SK-MEL-5 (cell line): ENCODE measurements at regions not wholly inside any gene's neighbourhood (a gene's known extent, or its start where the extent isn't known, plus 50 kb on each side); places are given as distances from the start of the nearest gene placed in this dataset.
"Not testable (repeated sequence)": the region's sequence is repeated elsewhere in the genome, so short reads cannot be mapped to it uniquely, and the experiment has no call there.

Experiments used
- DNase-seq: peaks from one replicate; pipeline ENCODE4 v3.0.0-alpha.2; 2016; ENCODE audit warnings: low read depth, low spot score
- in situ Hi-C: cut with HindIII; loops from 2 replicates; pipeline ENCODE4 v1.10.0; 2016; ENCODE audit warnings: low sequenced_read_pairs, high pct_unique_total_duplicates, low pct_unique_long_range_greater_than_20kb

DNA sequence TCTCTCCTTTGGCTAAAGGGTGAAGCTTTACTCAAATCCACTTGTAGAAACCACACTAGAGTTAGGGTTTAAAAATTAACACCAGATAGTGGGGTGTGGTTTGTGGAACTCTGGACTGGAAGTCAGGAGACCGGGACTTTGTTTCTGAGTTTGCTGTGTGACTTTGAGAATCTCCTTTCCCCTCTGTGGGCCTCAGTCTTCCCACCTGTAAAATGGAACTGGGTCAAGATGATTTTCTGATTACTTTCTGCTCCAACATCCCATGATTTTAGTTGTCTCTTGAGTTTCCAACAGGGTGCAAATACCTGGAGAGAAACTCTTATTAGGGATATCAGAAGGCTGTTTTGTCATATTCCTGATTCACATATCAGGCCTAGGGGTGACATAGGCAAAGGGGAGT is 301.0 kb downstream of the MIAT start:
- no peak for DNase-seq
- in situ Hi-C loops: no loop called here

DNA sequence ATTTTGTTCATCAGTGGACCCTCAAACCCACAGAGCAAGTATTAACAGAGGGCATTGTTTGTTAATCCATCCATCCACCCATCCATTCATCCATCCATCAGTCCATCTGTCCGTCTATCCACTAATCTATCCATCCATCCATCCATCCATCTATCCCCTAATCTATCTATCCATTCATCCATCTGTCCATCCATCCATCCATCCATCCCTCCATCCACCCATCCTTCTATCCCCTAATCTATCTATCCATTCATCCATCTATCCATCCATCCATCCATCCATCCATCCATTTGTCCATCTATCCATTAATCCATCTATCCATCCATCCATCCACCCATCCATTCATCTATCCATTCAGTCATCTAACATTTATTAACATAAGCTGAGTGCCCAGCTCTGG is 307.3 kb downstream of the MIAT start:
- in situ Hi-C loops: no loop called here
- no peak for DNase-seq

DNA sequence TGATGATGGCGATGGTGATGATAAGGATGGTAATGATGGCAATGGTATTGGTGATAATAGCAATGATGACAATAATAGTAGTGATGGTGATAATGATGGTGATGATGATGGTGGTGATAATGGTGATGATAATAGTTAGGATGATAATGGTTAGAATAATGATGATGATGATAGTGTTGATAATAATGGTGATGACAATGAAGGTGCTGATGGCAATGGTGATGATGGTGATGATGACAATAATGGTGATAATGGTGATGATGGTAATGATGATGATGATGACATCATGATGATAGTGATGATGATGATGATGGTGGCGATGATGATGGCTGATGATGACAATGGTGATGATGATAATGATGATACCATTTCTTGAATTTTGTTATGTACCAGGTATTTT is 309.9 kb downstream of the MIAT start:
- DNase-seq: no peak
- in situ Hi-C loops: no loop called here

DNA sequence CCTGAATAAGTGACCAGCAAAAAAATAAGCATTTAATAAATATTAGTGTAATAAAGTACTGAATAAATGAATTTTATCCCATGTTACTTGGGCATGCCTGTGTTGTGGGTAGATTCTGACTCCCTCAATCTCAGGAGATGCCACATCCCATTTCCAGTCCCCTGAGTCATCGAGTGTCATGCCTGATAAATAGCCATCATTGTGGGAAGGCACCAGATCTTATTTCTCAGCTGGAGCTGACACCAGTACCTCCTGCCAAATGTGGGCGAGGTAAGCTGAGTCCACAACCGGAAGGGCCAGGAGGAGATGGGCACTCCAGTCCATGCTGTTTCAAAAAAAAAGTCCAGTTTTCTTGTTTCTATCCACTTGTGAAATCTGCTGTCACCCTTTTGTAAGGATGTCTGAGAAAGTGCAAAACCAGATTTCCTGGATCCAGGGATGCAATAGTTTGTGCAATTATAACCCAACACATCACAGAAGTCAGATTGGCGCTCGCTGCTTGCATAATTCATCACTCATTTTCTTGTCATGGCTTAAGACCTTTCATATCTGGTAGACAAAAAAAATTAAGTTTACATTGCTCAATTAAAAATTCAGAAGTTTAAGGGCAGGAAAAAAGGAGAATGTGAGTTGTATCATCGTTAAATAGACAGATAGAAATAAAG is 311.6 kb downstream of the MIAT start:
- in situ Hi-C loops: no loop called here
- no peak for DNase-seq

DNA sequence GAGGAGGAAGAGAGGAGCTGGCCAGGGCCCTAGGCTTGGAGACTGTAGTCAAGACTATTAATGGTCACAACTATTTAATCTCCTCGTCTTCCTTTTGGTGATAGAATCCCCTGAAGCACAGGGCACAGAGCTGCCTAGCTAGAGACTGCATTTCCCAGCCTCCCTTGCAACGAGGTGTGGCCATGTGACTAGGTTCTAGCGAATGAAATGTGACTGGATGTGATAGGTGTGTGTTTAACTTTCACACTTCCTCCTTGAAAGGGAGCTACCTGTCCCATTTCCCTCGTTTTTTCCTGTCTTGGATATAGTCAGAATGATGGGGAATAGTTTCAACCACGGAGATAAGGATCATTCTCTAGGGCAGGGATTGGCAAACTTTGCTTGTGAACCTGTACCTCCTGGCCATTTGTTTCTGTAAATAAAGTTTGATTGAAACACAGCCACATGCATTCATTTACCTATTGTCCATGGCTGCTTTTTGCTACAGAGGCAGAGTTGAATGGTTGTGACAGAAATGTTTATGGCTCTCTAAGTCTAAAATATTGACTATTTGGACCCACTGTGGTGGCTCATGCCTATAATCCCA is 313.5 kb downstream of the MIAT start:
- peak; percentile 15 for DNase-seq
- in situ Hi-C loops: no loop called here

DNA sequence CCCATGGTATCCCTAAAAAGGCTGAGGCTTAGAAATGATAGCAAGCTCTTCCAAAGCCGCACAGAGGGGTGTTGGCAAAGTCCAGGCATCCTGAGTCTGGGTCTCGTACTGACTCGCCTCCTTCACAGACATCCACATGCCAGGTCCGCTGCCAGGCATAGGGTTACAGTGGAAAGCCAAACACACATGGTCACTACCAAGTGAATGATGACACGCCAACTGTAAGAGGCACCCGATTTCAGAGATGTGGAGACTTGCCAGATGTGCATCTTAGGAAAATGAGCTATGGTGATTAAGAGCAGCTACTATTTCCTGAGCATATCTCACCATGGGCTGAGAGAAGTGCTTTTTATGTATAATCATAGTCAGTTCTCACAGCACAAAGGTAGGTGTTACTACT is 314.9 kb downstream of the MIAT start:
- no peak for DNase-seq
- in situ Hi-C loops: no loop called here

DNA sequence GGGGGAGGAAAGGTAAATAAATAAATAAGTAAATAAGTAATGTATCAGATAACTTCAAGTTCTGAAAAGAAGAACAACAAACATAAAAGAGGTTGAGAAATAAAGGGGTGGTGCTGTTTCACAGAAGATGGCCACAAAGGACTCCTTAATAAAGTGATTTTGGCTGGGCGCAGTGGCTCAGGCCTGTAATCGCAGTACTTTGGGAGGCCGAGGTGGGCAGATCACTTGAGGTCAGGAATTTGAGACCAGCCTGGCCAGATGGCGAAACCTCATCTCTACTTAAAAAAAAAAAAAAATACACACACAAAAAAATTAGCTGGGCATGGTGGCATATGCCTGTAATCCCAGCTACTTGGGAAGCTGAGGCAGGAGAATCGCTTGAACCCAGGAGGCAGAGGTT is 315.5 kb downstream of the MIAT start:
- DNase-seq, in situ Hi-C loops: not testable (repeated sequence)

DNA sequence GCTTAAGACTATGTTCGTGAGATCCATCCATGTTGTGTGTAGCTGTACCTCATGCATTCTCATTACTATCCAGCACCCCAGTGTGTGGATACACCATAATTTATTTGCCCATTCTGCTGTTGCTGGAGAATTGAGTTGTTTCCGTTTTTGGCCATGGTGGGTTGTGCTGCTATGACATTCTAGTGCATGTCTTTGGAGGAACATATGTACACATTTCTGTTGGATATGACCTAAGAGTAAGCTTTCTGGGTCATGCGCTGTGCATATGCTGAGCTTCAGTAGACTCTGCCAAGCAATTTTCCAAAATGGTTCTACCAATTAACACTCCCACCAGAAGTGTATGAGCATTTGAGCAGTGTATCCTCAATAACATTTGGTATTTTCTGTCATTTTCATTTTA is 316.6 kb downstream of the MIAT start:
- no peak for DNase-seq
- in situ Hi-C loops: no loop called here

DNA sequence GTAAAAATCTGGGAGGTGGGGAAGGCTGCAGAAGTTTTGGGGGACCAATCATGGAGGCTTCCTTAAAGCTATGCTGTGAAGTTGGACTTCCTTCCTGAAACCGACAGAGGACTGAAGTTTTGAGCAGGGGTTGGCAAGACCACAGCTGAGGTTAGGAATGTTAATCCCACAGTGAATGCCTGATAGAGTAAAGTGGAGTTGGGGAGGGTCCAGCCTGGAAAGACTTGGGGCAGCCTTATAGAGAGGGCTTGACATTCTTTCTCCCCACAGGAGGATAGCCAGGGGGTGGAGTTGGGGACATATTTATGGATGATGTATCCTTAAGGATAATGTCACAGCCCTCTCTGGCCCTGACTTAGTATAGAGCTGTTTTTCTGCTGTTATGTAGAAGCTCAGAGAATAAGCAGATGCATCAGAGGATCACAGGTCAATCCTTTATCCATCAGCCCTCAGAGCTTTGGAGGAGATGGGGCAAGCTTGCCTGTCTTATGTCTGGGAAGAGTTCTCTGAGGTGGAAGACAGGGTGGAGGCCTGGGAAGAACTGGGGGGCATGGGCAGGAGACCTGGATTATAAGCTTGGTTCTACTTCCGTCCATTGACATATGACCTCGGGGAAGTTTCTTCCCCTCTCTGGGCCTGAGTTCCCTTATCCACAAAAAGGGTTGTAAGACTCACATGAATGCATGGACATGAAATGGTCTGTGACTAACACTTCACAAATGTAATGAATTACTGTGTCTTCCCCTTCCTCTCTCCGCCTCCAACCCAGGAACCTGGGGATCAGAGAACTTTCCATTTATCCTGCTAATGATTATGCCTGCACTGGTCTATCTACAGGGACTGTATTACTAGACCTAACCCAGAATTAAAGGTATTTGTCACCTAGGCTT is 317.8 kb downstream of the MIAT start:
- DNase-seq: no peak
- in situ Hi-C loops: no loop called here

DNA sequence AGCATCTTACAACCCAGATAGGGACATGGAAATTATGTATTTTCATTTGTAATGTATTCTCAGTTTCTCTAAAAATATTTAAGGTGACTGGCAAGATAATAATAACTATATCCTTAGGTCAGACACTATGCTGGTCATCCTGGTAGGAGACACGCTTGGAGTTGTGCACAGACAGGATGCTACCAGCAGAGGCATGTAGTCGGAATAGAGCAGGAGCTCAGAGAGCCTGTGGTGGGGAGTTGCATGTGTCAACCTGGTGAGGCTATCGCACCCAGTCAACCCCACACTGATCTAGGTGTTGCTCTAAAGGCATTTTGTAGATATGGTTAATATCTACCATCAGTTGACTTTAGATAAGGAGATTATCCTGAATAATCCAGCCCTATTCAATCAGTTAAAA is 318.5 kb downstream of the MIAT start:
- DNase-seq: no peak
- in situ Hi-C loops: no loop called here

DNA sequence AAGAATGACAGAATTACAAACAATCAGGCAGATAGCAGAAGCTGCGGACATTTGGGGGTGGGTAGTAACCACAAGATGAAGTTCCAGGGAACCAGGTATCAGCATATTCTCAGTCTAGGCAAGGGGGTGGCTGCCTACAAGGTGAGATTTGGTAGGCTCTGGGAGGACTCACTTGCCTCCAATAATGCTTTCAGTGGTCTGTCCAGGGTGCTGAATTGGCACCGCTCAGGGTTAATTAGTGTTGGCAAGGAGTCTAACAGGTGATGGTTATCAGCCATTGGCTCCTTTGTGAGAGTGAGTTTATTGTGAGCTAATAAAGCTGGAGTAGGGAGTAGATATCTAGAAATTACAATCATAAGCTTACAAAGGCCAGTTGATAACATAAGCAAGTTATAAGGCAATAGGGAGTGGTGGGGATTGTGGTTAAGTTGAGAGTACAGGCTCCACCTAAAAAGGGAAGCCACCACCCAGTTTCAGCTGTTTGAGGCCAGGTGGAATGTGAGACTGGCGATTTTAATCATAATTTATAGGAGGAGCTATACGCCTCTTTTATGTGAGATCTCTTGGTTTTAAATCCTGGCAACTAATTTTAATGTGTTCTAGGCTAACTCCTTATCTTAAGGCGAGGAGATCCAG is 320.5 kb downstream of the MIAT start:
- in situ Hi-C loops: no loop called here
- no peak for DNase-seq

DNA sequence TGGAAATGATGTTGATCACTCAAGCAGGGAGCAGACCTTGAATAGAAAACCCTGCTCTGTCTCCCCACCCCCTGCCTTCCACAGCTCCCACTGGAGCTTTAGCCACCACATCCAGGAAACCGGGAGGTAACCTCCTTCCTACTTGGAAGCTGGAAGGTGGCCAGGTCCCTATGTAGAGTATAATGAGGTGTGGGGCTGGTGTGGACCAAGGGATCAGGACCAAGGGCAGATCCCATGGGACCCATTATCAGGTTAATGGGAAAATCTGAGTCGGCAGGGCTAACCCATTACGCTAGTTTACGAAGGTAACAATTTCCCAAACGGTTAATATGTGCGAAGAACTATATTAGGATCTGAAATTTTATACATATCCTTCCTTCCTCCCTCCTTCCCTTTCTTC is 321.9 kb downstream of the MIAT start:
- DNase-seq: no peak
- in situ Hi-C loops: no loop called here

DNA sequence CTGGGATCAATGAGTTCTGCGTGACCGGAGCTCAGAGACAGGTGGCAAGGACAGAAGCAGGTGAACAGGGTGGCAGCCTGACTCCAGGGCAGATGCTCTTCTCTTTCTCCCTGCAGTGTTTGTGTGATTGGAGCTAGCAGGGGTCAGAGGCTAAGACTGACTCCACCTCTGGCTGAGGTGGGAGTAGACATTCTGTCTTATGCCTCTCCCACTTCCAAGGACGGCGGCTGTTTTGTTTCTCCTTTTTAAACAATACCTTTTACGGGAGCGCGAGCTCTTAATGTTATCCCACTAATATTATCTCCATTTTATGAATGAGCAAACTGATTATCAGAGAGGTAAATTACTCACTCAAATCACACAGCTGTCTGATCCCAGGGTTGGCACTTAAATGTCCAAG is 323.7 kb downstream of the MIAT start:
- DNase-seq: no peak
- in situ Hi-C loops: no loop called here

DNA sequence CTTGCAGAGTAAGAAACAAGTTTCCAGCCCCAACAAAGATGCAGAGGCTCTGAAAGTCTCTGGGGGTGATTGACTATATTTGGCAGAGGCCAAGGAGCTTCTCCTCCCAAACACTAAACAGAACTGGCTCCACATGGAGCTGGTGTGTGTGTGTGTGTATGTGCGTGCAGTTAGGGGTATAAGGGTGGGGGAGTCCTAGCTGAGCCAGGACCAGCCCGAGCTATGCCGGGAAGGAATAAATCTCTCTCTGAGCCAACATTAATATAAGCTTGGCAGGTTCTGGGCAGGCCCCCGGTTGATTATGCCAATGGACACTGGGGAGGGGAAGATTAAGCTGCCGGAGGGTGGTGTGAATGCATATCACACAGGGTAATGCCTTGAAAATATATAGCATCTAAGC is 324.2 kb downstream of the MIAT start:
- no peak for DNase-seq
- in situ Hi-C loops: no loop called here

DNA sequence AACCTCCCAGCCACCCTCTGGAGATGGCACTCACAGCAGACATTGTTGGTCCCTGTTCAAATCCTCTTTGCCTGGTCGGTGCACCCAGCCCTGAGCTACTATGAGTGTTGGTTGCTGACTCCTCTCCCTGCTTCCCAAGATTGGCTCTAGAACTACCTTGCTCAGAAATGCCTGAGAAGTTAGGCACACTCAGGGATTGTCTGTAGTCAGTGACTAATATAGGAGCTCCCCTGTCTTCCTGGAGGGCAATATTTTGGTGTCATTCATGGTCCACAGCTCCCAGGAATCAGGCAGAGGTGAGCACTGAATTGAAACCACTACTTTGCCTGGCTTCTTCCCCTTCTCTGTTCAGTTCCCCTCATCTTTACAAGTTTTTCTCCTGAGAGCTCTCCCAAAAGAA is 325.9 kb downstream of the MIAT start:
- no peak for DNase-seq
- in situ Hi-C loops: no loop called here

DNA sequence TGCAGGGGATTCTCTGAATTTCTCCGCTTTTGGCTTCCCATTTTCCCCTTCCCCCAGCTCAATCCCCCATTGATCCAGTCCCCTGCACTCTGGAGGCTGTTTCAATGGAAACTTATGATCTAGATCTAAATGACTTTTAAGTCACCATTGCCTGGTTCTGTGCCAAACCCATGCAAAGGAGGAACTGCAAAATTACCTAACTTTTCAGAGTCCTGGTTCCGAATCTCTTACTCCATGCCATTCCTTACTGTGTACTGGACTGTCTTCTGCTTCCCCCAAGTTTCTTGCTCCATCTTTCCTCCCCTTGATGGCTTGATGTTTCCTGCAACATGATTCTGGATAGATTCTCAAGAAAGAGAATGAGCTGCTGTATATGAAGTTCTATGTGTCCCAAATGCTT is 327.8 kb downstream of the MIAT start:
- no peak for DNase-seq
- in situ Hi-C loops: no loop called here

DNA sequence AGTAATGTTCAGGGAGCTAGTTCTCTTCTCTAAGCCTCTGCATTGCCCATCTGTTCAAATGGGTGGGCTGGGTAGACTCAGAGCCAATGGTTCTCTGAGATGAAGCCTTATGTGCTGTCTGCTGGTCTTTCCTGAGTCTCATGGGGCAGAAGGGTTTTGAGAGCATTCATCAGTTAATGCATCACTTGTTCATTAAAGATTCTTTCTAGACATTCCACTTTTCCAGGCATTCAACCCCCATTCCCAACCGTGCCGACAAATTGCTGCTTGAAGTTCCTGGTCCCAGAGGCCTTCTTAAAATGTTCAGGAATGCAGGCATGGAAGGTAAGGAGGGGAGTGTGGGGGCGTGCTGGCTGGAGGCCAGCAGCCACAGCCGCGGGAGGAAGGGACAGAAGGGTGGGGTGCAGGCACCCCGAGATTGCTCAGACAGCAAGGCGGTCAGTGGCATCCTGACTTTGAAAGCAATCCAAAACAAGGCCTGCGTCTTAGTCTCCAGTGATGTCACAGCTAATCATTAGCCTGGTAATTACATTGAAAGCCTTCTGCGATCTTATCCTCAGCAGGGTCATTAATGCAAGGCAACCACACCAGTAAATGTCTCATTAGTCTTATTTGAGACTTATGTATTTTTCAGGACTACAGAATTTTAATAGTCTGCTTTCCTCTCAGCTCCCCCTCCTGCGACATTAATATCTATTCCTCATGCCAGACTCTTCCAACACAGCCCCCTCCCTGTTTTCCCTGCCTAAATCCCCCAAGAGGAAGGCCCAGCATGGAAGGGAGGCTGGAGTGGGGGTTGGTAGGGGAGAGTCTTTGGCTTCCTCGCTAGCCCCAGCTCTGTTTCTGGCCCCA is 328.8 kb downstream of the MIAT start:
- in situ Hi-C loops: no loop called here
- no peak for DNase-seq

DNA sequence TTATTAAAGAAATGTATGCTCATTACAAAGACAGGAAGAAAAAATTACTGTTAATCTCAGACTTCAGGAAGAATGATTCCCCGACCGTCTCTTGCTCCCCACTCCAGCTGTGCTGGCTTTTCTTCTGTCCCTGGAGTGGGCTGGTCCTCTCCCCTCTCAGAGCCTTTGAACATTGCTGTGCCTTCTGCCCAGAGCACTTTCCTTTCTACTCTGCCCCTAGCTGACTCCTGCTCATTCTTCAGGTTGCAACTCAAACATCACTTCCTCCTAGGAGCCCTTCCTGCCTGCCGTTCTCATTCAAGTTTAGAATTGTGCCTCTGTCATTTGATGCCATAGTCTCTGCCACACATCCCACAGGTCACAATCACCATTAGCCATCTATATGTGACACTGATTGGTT is 329.5 kb downstream of the MIAT start:
- DNase-seq: no peak
- in situ Hi-C loops: no loop called here
